ENCODE measurements at regions not wholly inside any gene's neighbourhood (a gene's known extent, or its start where the extent isn't known, plus 50 kb on each side); places are given as distances from the start of the nearest gene placed in this dataset.

DNA sequence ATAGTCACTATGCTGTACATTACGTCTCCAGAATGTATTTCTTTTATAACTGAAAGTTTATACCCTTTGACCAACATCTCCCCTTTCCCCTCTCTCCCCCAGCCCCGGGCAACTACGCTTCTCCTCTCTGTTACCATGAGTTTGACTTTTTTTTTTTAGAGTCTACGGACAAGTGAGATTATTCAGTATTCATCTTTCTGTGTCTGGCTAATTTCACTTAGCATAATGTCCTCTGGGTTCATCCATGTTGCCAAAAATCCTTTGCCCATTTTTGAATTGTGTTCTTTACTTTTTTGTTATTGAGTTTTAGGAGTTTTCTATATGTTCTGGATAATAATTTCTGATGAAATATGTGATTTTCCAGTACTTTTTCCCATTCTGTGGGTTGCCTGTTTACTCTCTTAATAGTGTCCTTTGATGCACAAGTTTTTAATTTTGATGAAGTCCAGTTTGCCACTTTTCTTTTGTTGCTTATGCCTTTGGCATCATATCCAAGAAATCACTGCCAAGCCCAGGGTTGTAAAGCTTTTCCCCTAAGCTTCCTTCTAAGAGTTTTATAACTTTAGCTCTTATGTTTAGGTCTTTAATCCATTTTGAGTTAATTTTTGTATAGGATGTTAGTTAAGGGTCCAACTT, 126.7 kb upstream of the NSMCE3 start:
- TF ChIP-seq ZC3H10 (CRISPR knock-in tag; IDR thresholded peaks at IDR 0.05) (no peak), ESRRG (CRISPR knock-in tag; IDR thresholded peaks at IDR 0.05) (no peak), ZNF565 (CRISPR knock-in tag; conservative IDR thresholded peaks at IDR 0.05; ENCODE audit: low read depth) (no peak), GLIS3 (CRISPR knock-in tag; IDR thresholded peaks at IDR 0.05) (no peak), PPARA (CRISPR knock-in tag; IDR thresholded peaks at IDR 0.05; ENCODE audit: borderline replicate concordance) (no peak)
- TF ChIP-seq, protein P1, sequence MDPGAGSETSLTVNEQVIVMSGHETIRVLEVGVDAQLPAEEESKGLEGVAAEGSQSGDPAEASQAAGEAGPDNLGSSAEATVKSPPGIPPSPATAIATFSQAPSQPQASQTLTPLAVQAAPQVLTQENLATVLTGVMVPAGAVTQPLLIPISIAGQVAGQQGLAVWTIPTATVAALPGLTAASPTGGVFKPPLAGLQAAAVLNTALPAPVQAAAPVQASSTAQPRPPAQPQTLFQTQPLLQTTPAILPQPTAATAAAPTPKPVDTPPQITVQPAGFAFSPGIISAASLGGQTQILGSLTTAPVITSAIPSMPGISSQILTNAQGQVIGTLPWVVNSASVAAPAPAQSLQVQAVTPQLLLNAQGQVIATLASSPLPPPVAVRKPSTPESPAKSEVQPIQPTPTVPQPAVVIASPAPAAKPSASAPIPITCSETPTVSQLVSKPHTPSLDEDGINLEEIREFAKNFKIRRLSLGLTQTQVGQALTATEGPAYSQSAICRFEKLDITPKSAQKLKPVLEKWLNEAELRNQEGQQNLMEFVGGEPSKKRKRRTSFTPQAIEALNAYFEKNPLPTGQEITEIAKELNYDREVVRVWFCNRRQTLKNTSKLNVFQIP (CRISPR knock-in tag; IDR thresholded peaks at IDR 0.05; ENCODE audit: borderline replicate concordance, low read depth) = no peak
- TF ChIP-seq, protein P2, sequence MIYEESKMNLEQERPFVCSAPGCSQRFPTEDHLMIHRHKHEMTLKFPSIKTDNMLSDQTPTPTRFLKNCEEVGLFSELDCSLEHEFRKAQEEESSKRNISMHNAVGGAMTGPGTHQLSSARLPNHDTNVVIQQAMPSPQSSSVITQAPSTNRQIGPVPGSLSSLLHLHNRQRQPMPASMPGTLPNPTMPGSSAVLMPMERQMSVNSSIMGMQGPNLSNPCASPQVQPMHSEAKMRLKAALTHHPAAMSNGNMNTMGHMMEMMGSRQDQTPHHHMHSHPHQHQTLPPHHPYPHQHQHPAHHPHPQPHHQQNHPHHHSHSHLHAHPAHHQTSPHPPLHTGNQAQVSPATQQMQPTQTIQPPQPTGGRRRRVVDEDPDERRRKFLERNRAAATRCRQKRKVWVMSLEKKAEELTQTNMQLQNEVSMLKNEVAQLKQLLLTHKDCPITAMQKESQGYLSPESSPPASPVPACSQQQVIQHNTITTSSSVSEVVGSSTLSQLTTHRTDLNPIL (CRISPR knock-in tag; IDR thresholded peaks at IDR 0.05; ENCODE audit: low read depth) = no peak
- no peak for ATAC-seq

DNA sequence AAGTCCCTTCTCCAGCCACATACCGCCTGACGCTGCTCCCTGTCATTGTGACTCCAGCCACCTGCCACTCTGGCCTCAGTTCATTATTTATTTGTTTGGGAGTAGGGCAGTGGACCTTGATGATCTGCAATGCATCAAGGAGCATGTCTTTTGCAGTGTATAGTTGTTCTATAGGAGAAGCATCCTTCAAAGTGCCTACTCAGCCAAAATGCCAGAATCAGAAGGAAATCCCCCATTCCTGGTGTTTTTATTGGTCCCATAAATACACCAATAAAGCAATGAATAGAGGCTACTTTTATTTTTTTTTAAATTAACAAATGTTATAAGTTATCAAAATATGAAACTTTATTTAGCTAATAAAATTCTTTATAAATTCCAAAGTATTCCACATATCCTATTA, 123.8 kb upstream of the NSMCE3 start:
- TF ChIP-seq ZFP30 (CRISPR knock-in tag; IDR thresholded peaks at IDR 0.05) (no peak), TCF4 (CRISPR knock-in tag; IDR thresholded peaks at IDR 0.05; ENCODE audit: borderline replicate concordance) (no peak), ZNF8 (CRISPR knock-in tag; IDR thresholded peaks at IDR 0.05) (no peak), BACH2 (CRISPR knock-in tag; IDR thresholded peaks at IDR 0.05; ENCODE audit: borderline replicate concordance) (no peak), SNAI2 (CRISPR knock-in tag; IDR thresholded peaks at IDR 0.05) (no peak), CSDC2 (CRISPR knock-in tag; IDR thresholded peaks at IDR 0.05) (no peak), ESRRG (CRISPR knock-in tag; IDR thresholded peaks at IDR 0.05) (no peak)
- TF ChIP-seq, protein P3, sequence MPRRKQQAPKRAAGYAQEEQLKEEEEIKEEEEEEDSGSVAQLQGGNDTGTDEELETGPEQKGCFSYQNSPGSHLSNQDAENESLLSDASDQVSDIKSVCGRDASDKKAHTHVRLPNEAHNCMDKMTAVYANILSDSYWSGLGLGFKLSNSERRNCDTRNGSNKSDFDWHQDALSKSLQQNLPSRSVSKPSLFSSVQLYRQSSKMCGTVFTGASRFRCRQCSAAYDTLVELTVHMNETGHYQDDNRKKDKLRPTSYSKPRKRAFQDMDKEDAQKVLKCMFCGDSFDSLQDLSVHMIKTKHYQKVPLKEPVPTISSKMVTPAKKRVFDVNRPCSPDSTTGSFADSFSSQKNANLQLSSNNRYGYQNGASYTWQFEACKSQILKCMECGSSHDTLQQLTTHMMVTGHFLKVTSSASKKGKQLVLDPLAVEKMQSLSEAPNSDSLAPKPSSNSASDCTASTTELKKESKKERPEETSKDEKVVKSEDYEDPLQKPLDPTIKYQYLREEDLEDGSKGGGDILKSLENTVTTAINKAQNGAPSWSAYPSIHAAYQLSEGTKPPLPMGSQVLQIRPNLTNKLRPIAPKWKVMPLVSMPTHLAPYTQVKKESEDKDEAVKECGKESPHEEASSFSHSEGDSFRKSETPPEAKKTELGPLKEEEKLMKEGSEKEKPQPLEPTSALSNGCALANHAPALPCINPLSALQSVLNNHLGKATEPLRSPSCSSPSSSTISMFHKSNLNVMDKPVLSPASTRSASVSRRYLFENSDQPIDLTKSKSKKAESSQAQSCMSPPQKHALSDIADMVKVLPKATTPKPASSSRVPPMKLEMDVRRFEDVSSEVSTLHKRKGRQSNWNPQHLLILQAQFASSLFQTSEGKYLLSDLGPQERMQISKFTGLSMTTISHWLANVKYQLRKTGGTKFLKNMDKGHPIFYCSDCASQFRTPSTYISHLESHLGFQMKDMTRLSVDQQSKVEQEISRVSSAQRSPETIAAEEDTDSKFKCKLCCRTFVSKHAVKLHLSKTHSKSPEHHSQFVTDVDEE (CRISPR knock-in tag; IDR thresholded peaks at IDR 0.05) = no peak
- TF ChIP-seq, protein P1 (CRISPR knock-in tag; IDR thresholded peaks at IDR 0.05; ENCODE audit: borderline replicate concordance, low read depth) = no peak
- ATAC-seq = no peak

DNA sequence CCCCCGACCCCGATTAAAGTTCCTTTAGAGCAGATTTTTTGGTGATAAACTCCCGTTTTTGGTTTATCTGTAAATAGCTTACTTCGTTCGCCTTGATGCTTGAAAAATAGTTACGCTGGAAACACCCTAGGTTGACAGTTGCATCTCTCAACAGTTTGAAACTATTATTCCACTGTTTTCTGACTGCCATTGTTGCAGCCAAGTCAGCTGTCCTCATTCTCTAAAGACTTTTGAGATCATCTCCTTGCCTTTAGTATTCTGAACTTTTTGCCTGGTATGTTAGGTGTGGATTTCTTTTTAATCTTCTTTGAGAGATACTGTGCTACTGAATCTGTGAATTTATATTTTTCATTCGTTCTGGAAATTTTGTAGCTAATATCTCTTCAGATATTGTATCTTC, 122.7 kb upstream of the NSMCE3 start:
- TF ChIP-seq, protein P4, sequence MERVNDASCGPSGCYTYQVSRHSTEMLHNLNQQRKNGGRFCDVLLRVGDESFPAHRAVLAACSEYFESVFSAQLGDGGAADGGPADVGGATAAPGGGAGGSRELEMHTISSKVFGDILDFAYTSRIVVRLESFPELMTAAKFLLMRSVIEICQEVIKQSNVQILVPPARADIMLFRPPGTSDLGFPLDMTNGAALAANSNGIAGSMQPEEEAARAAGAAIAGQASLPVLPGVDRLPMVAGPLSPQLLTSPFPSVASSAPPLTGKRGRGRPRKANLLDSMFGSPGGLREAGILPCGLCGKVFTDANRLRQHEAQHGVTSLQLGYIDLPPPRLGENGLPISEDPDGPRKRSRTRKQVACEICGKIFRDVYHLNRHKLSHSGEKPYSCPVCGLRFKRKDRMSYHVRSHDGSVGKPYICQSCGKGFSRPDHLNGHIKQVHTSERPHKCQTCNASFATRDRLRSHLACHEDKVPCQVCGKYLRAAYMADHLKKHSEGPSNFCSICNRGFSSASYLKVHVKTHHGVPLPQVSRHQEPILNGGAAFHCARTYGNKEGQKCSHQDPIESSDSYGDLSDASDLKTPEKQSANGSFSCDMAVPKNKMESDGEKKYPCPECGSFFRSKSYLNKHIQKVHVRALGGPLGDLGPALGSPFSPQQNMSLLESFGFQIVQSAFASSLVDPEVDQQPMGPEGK (CRISPR knock-in tag; IDR thresholded peaks at IDR 0.05; ENCODE audit: borderline replicate concordance) = no peak
- TF ChIP-seq ZC3H10 (CRISPR knock-in tag; IDR thresholded peaks at IDR 0.05) (no peak), OSR1 (CRISPR knock-in tag; IDR thresholded peaks at IDR 0.05) (no peak), ZNF565 (CRISPR knock-in tag; conservative IDR thresholded peaks at IDR 0.05; ENCODE audit: low read depth) (no peak), GLIS3 (CRISPR knock-in tag; IDR thresholded peaks at IDR 0.05) (no peak), ZNF8 (CRISPR knock-in tag; IDR thresholded peaks at IDR 0.05) (no peak)
- TF ChIP-seq, protein P1 (CRISPR knock-in tag; IDR thresholded peaks at IDR 0.05; ENCODE audit: borderline replicate concordance, low read depth) = no peak
- TF ChIP-seq, protein P3 (CRISPR knock-in tag; IDR thresholded peaks at IDR 0.05) = no peak
- ATAC-seq = no peak

All from SK-N-SH treated with all-trans-retinoic acid at 6 μM for 48 hours (cell line).